Suprapubic skin (tissue), 4 donors: ENCODE measurements at regions not wholly inside any gene's neighbourhood (a gene's known extent, or its start where the extent isn't known, plus 50 kb on each side); places are given as distances from the start of the nearest gene placed in this dataset.

ENCODE experiments used
- POLR2A ChIP-seq, 2 donors: fragments of 450-650 bp; IDR thresholded peaks; one replicate each; pipeline ENCODE4 v1.6.1; 2017; ENCODE audit warnings: antibody characterized with exemption in 2 of 2, mild to moderate bottlenecking in 2 of 2, moderate library complexity in 2 of 2
- POLR2AphosphoS5 ChIP-seq, 3 donors: sonication (generic); formaldehyde crosslinking; IDR thresholded peaks; one replicate each; pipeline ENCODE4 v1.6.1; 2017; ENCODE audit warnings: antibody characterized with exemption in 3 of 3
- TF ChIP-seq, protein P1 (sequence below), 2 donors: fragments of 200-600 bp in 1 of 2; fragments of 450-650 bp in 1 of 2; sonication (generic) in 1 of 2; IDR thresholded peaks; one replicate each; pipeline ENCODE4 v1.5.1; 2016 to 2019; ENCODE audit warnings: antibody characterized with exemption in 2 of 2, mild to moderate bottlenecking in 1 of 2, moderate library complexity in 1 of 2

DNA sequence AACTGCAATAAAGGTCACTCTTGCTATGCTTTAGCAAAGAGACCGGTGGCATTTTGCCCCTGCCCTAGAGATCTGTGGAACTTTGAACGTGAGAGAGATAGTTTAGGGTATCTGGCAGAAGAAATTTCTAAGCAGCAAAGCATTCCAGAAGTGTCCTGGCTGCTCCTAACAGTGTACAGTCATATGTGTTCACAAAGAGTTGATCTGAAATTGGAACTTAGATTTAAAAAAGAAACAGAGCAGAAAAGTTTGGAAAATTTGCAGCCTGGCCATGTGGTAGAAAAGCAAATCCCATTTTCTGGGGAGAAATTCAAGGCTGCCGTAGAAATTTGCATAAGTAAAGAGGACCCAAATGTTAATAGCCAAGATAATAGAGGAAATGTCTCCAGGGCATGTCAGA, 169.2 kb downstream of the FGF1 start:
- TF ChIP-seq, protein P1, sequence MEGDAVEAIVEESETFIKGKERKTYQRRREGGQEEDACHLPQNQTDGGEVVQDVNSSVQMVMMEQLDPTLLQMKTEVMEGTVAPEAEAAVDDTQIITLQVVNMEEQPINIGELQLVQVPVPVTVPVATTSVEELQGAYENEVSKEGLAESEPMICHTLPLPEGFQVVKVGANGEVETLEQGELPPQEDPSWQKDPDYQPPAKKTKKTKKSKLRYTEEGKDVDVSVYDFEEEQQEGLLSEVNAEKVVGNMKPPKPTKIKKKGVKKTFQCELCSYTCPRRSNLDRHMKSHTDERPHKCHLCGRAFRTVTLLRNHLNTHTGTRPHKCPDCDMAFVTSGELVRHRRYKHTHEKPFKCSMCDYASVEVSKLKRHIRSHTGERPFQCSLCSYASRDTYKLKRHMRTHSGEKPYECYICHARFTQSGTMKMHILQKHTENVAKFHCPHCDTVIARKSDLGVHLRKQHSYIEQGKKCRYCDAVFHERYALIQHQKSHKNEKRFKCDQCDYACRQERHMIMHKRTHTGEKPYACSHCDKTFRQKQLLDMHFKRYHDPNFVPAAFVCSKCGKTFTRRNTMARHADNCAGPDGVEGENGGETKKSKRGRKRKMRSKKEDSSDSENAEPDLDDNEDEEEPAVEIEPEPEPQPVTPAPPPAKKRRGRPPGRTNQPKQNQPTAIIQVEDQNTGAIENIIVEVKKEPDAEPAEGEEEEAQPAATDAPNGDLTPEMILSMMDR (IDR thresholded peaks at IDR 0.05), result no peak
- TF ChIP-seq POLR2AphosphoS5 (IDR thresholded peaks at IDR 0.05) (no peak), POLR2A (IDR thresholded peaks at IDR 0.05) (no peak)
